Islet precursor cell (in vitro differentiated cells): ENCODE measurements at regions not wholly inside any gene's neighbourhood (a gene's known extent, or its start where the extent isn't known, plus 50 kb on each side); places are given as distances from the start of the nearest gene placed in this dataset.
"Not testable (repeated sequence)": the region's sequence is repeated elsewhere in the genome, so short reads cannot be mapped to it uniquely, and the experiment has no call there.

ENCODE experiments used
- DNase-seq: peaks from one replicate; pipeline ENCODE4 v3.0.0-alpha.2; 2018

DNA sequence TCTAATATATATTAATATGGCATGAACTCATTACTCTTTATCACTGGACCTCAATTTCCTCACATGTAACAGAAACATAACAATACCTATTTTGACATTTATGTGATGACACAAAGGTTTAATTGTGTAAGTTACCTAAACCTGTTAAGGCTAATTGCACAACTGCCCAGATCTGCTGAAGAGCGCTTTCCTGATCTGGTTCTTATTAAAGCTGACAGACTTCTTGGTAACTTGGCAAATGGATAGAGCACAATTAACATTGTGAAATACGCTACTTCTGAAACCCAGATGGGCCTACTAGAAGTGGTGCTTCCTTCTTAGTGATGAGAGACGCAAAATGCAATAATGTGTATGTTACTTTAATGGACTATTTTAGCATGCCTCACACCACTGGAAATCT, 1767.2 kb upstream of the RAG2 start:
- no peak for DNase-seq

DNA sequence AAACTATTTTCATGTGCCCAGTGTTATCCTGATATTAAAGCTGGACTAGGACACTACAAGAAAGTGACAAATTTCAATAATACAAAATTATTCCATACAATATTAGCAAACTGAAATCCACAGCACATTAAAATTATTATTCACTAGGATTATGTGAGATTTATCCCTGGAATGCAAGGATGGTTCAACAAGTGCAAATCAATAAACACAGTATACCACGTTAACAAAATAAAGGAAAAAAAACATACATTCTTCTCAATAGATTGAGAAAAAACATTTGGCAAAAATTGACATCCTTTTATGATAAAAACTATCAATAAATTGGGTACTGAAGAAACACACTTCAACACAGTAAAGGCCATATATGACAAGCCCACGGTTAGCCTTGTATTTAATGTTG, 1758.2 kb upstream of the RAG2 start:
- DNase-seq = no peak

DNA sequence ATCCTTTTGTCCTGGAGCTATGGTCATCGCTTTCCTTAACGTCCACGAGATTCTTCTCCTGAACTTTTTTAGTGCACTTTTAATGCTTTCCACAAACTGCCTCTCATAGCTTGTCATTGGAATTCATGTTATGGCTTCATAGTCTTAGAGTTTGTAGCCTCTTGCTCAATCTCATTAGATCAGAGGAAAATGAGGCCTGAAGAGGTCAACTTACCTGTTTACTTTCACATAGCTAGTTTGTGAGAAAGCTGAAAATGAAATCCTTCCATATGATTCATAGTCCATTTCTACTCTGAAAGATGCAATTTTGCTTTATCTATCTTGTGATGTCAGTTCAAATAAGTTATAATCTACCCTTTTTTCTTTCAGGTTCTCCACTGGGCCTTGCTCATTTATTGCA, 1747.2 kb upstream of the RAG2 start:
- no peak for DNase-seq

DNA sequence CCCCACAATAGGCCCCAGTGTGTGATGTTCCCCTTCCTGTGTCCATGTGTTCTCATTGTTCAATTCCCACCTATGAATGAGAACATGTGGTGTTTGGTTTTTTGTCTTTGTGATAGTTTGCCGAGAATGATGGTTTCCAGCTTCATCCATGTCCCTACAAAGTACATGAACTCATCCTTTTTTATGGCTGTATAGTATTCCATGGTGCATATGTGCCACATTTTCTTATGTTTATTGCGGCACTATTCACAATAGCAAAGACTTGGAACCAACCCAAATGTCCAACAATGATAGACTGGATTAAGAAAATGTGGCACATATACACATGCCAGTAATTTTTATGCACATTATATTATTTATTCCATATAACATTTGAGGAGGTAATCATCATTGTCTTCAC, 1743.6 kb upstream of the RAG2 start:
- DNase-seq = not testable (repeated sequence)

DNA sequence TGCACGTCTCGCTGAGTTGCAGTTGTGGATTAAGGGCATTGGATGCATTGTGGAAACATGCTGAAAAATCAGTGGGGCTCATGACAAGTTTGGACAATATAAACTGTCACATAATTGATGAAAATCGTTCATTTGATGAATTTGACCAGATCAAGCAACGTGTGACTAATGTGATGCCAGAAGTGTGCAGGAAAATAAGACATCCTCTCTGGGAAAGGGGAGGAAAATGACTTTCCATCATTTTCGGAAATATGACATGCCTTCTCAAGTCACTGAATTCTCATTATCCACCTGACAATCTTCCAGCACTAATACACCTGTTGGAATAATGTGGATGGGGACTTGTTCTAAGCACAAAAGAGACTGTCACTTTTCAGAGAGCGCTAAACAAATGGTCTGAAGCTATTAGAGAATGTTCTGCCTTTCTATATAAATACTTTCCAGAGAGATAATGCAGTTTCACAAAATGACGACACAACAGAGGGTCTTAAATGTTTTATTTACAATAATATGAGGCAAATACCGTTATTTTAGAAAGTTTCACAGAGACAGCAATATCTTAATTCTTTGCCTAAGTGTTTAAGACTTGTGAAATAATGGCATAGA, 1741.9 kb upstream of the RAG2 start:
- no peak for DNase-seq

DNA sequence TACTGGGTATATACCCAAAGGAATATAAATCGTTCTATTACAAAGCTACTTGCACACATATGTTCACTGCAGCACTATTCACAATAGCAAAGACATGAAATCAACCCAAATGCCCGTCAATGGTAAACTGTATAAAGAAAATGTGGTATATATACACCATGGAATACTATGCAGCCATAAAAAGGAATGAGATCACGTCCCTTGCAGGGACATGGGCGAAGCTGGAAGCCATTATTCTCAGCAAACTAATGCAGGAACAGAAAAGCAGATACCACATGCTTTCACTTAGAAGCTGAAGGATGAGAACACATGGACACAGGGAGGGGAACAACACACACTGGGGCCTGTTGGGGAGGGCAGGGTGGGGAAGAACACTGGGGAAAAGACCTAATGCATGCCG, 1740.0 kb upstream of the RAG2 start:
- DNase-seq = not testable (repeated sequence)

GRCh38 chr11:38332046-38332445, 1734.0 kb upstream of the RAG2 start:
- no peak for DNase-seq

- no peak for DNase-seq
These were observed 1732.5 kb upstream of the RAG2 start for GRCh38 chr11:38330578-38330977.

DNA sequence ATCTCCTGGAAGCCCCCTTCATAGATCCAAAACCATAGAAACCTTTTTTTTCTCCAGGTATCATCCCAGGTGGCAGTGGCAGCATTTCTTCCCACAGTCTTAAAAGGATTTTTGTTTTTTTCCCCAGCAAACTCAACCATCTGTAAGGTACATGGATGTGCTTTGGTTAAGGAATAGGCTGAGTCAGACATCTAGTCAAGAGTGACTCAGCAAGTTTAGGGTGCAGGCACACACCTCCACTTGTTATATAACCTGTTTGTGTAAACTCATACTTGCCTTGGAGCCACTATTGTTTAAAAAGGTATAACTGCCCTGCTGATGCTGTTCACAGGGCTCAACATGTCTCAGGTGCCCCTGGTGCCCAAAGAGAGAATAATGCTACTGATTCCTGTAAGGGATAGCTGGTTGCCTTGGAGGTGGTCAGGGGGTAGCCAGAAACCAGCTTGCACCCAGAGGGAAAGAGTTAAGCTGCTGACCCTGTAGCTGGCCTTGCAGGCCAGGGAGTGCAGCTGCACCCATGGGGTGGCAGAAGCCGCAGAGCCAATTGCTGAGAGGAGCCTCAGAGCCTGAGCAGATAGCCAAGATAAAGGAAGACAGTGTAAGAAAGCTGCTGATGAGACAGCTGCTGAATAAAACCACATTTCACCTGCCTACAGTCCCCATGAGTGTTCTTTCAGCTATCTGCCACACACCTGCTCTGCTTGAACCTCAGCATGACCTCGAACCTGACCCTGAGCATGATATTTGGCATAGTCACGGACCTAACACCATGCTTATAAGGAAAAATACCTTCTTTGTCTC, 1726.1 kb upstream of the RAG2 start:
- DNase-seq = no peak

GRCh38 chr11:38315151-38315550, 1717.1 kb upstream of the RAG2 start:
- no peak for DNase-seq

- no peak for DNase-seq
These were observed 1709.4 kb upstream of the RAG2 start for GRCh38 chr11:38307455-38307854.

- DNase-seq = no peak
These were observed 1707.6 kb upstream of the RAG2 start for GRCh38 chr11:38305682-38306081.

GRCh38 chr11:38304926-38305325, 1706.9 kb upstream of the RAG2 start:
- DNase-seq = no peak

- DNase-seq = no peak
These were observed 1704.5 kb upstream of the RAG2 start for GRCh38 chr11:38302564-38302963.

- no peak for DNase-seq
These were observed 1702.5 kb upstream of the RAG2 start for GRCh38 chr11:38300570-38300969.

DNA sequence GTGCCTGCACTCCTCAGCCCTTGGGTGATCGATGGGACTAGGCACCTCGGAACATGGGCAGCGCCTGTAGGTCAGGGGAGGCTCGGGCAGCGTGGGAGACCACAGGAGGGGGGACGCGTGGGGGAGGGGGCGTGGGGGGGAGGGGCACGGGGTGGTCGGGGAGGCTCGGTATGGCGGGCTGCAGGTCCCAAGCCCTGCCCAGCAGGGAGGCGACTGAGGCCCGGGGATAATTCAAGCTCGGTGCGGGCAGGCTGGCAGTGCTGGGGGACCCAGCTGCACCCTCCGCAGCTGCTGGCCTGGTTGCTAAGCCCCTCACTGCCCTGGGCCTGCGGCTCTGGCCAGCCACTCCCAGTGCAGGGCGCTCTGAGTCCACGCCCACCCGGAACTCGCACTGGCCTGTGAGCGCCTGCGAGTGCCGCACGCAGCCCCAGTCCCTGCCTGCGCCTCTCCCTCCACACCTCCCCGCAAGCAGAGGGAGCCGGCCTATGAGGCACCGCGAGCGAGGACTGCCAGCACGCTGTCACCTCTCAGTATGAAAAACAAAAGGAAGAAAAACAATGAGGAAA, 1698.3 kb upstream of the RAG2 start:
- DNase-seq = no peak

DNA sequence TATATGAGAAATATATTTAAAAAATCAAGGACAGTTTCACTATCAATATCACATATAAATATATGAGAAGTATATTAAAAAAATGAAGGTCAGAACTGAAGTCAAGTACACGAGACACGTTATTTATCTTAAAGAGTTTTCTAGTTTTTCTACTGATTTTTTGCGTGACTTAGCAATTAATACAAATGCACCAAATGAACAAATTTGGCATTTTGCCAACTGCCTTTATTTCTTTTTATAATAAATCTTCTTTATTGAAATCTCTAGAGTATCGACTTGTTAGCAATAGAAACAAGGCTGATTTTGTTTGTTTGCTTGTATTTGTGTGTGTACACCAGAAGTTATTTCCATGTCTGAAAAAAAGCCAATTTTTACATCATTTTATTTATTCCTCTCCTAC, 1684.7 kb upstream of the RAG2 start:
- no peak for DNase-seq

DNA sequence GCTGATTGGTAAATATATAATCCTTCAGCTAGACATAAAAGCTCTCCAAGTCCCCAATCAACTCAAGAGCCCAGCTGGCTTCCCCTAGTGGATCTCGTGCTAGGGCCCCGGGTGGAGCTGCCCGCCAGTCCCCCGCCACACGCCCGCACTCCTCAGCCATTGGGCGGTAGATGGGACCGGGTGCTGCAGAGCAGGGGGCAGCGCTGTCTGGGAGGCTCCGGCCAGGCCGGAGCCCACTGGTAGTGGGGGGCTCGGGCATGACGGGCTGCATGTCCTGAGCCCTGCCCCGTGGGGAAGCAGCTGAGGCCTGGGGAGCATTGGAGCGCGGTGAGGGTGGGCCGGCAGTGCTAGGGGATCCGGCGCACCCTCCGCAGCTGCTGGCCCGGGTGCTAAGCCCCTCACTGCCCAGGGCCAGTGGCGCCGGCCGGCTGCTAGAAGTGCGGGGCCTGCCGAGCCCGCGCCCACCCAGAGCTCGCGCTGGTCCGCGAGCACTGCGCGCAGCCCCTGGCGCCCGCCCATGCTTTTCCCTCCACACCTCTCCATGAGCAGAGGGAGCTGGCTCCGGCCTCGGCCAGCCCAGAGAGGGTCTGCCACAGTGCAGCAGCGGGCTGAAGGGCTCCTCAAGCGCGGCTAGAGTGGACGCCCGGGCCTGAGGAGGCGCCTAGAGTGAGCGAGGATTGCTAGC, 1680.6 kb upstream of the RAG2 start:
- no peak for DNase-seq

GRCh38 chr11:38274031-38274430, 1676.0 kb upstream of the RAG2 start:
- no peak for DNase-seq

DNA sequence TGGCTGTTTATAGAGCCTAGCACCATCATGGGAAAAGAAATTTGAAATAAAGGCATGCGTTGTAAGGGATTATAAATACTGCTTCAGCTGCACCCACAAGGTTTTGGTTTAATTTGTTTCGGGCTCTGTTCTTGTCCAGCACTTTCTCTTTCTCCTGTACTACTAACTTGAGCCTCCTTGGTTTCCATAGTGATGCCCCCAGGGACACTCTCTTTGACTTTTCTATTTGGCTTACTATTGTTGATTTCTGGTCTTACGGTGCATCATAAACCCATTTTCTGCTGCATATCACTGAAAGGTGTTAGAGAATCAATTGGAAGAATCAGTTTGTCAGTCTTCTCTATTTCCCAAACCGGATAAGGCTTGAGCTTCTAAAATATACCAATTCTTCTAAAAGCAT, 1674.3 kb upstream of the RAG2 start:
- no peak for DNase-seq

- no peak for DNase-seq
These were observed 1668.7 kb upstream of the RAG2 start for GRCh38 chr11:38266691-38267090.

DNA sequence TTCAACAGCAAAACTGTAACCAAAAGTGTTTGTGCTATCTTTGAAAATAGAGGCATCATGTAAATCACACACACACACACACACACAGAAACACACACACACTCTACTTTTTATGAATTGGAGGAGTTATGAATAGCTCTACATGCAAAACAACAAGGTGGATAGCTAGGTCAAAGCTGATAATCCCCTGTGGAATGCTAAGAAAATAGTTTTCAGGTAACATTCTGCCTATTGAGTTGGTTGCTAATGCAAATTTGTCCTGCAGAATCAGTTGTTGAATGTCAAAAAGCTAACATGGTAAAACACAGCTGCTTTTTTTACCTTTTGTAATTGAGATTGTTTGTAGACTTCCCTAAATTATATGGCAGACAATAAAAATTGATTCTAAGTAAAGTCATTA, 1658.4 kb upstream of the RAG2 start:
- DNase-seq = no peak

GRCh38 chr11:38254913-38255312, 1656.9 kb upstream of the RAG2 start:
- DNase-seq = no peak

GRCh38 chr11:38252620-38253019, 1654.6 kb upstream of the RAG2 start:
- no peak for DNase-seq
